ENCODE measurements at regions not wholly inside any gene's neighbourhood (a gene's known extent, or its start where the extent isn't known, plus 50 kb on each side); places are given as distances from the start of the nearest gene placed in this dataset.

DNA sequence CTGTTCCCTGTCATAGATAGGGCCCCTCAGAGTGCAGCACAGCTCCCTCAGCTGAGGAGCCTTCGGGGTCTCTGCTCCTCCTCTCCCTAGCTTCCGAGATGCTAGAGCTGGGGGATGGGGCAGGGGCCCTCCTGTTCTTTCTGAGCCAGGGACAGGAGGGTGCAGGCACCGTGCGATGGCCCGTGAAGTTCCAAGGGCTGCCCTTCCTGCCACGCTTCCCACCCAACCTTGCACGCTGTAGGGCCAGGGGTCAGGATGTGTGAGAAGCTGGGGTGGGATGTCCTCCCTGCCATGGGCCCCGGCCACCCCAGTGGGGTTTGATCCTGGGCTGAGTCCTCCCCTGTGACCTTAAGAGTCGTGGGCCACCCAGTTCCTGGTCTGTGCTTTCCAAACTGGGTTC lies 240.7 kb upstream of the C1orf174 start:
- TF ChIP-seq, protein P1, sequence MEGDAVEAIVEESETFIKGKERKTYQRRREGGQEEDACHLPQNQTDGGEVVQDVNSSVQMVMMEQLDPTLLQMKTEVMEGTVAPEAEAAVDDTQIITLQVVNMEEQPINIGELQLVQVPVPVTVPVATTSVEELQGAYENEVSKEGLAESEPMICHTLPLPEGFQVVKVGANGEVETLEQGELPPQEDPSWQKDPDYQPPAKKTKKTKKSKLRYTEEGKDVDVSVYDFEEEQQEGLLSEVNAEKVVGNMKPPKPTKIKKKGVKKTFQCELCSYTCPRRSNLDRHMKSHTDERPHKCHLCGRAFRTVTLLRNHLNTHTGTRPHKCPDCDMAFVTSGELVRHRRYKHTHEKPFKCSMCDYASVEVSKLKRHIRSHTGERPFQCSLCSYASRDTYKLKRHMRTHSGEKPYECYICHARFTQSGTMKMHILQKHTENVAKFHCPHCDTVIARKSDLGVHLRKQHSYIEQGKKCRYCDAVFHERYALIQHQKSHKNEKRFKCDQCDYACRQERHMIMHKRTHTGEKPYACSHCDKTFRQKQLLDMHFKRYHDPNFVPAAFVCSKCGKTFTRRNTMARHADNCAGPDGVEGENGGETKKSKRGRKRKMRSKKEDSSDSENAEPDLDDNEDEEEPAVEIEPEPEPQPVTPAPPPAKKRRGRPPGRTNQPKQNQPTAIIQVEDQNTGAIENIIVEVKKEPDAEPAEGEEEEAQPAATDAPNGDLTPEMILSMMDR (IDR thresholded peaks at IDR 0.05), result no peak
- Histone ChIP-seq H3K27ac (no peak overlapping the region), H3K27me3 (peaks cover 0 to 32% of the 10 kb centered on the region in 2 donors)

DNA sequence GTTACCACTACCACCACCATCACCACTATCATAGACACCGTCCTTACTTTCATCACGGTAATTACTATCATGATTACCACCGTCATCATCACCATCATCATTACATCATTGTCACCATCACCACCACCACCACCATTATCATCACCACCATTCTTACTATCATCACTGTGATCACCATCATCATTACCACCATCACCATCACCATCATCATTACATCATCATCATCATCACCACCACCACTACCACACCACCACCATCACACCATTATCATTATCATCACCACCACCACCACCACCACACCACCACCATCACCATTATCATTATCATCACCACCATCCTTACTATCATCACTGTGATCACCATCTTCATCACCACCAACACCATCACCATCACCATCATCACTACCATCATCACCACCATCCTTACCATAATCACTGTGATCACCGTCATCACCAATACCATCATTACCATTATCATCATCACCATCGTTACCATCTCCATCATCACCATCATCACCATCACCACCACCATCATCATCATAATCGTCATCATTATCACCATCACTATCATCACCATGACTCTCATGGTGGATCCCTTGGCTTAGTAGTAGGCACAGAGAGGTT lies 244.4 kb upstream of the C1orf174 start:
- Histone ChIP-seq H3K4me1 (no peaks in the 10 kb centered on the region), H3K9me3 (no peaks in the 10 kb centered on the region), H3K36me3 (no peaks in the 10 kb centered on the region), H3K4me3 (no peak overlapping the region), H3K27ac (no peak overlapping the region), H3K27me3 (peaks cover 0 to 24% of the 10 kb centered on the region in 2 donors)
- DNase-seq, result no peak
- TF ChIP-seq, protein P1 (IDR thresholded peaks at IDR 0.05), result no peak
- intact Hi-C loops (cut with DNase I; ENCODE audit: low total_unique reads), result no loop called here

More for the DNA sequence above, 240.7 kb upstream of the C1orf174 start:
- no peaks in the 10 kb centered on the region for H3K9me3 ChIP-seq
- intact Hi-C loops (cut with DNase I; ENCODE audit: low total_unique reads), result no loop called here
- H3K4me3 ChIP-seq, result no peak overlapping the region
- no peaks in the 10 kb centered on the region for H3K4me1 ChIP-seq
- H3K36me3 ChIP-seq, result no peaks in the 10 kb centered on the region
- no peak for DNase-seq

DNA sequence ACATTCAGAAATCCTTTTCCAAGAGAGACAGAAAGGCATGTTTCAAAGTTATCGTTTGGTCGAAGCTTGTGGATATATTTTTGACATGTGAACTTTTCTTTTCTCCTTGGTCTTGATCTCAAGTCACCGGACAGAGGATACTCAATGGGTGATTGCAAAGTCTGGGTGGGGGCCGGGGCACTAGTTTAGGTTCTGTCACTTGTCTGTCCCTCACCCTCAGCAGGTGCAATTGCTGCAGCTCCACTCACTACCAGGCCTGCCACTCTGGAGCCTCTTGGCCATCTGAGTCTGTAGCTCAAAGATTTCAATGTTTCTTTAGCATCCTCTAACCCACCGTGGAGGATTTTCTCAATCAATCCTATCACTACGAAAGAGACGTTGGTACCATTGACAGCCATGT lies 246.0 kb upstream of the C1orf174 start:
- TF ChIP-seq, protein P1 (IDR thresholded peaks at IDR 0.05), result no peak
- Histone ChIP-seq H3K27me3 (peaks cover 0 to 8% of the 10 kb centered on the region in 2 donors), H3K4me1 (no peaks in the 10 kb centered on the region), H3K4me3 (no peak overlapping the region), H3K9me3 (no peaks in the 10 kb centered on the region), H3K36me3 (no peaks in the 10 kb centered on the region), H3K27ac (no peak overlapping the region)
- DNase-seq, result no peak
- intact Hi-C loops (cut with DNase I; ENCODE audit: low total_unique reads), result no loop called here

DNA sequence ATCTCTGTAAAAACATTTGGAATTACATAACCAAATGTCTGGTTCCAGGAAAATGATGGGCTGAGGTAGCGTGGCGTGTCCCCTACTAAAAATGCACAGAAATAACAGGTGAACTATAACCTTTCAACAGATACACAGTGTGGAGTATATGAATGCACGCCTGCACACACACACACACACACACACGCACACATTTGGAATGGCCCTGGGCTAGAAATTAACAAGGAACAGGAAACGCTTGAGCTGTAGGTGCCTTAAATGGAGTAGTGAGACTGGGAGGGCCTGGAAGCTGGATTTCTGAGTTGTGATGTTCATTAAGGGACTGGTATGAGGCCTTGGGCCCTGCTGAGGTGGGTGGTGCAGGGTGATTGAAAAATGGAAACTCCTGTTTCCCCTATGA lies 246.5 kb upstream of the C1orf174 start:
- H3K4me3 ChIP-seq, result no peak overlapping the region
- intact Hi-C loops (cut with DNase I; ENCODE audit: low total_unique reads), result no loop called here
- TF ChIP-seq, protein P1 (IDR thresholded peaks at IDR 0.05), result no peak
- H3K9me3 ChIP-seq, result no peaks in the 10 kb centered on the region
- H3K4me1 ChIP-seq, result no peaks in the 10 kb centered on the region
- DNase-seq, result no peak
- peaks cover 0 to 4% of the 10 kb centered on the region in 2 donors for H3K27me3 ChIP-seq
- no peak overlapping the region for H3K27ac ChIP-seq
- no peaks in the 10 kb centered on the region for H3K36me3 ChIP-seq

DNA sequence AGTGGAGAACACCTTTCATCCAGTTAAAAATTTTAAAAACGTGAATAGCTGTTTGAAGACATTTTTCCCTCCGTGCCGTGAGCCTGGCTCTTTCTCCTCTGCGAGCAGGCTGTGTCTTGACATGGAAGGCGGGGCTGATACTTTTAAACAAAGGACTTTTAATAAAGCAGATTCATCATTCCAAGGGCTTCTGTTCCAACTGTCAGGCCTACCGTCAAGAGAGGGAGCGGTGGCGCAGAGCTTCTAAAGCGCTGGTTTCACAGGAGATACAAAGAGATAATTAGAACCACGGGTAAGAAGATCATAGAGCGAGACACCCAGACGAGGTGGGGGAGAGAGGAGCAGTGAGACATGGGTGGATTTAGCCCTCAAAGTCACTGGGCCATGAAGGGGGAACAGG lies 247.4 kb upstream of the C1orf174 start:
- TF ChIP-seq, protein P1 (IDR thresholded peaks at IDR 0.05), result no peak
- peaks cover 0 to 2% of the 10 kb centered on the region in 2 donors for H3K27me3 ChIP-seq
- DNase-seq, result no peak
- H3K27ac ChIP-seq, result no peak overlapping the region
- H3K9me3 ChIP-seq, result no peaks in the 10 kb centered on the region
- no peaks in the 10 kb centered on the region for H3K36me3 ChIP-seq
- no peak overlapping the region for H3K4me3 ChIP-seq
- no peaks in the 10 kb centered on the region for H3K4me1 ChIP-seq
- intact Hi-C loops (cut with DNase I; ENCODE audit: low total_unique reads), result no loop called here

DNA sequence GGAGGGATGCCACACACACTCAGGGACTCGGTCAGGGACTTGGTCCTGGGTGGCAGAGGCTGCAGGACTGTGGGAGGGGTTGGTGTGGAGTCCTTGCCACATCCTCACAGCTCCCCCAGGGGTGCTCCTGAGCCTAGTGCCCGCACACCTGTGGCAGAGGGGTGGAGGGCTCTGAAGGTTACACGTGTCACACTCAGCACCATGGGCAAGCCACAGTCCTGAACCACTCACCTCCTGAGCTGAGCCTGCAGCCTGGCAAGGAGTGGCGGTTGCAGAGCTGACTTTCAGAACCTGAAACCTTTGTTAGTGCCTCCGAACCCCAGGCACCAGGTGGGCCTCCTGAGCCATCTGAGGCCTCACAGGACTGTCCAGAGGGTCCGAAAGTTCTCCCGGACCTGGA lies 249.2 kb upstream of the C1orf174 start:
- no peak overlapping the region for H3K4me3 ChIP-seq
- intact Hi-C loops (cut with DNase I; ENCODE audit: low total_unique reads), result no loop called here
- DNase-seq, result no peak
- TF ChIP-seq, protein P1 (IDR thresholded peaks at IDR 0.05), result no peak
- H3K36me3 ChIP-seq, result no peaks in the 10 kb centered on the region
- peaks cover 0 to 6% of the 10 kb centered on the region in 2 donors for H3K27me3 ChIP-seq
- H3K27ac ChIP-seq, result no peak overlapping the region
- no peaks in the 10 kb centered on the region for H3K9me3 ChIP-seq
- H3K4me1 ChIP-seq, result no peaks in the 10 kb centered on the region

All from tibial artery (tissue), 4 donors.